ENCODE measurements at regions not wholly inside any gene's neighbourhood (a gene's known extent, or its start where the extent isn't known, plus 50 kb on each side); places are given as distances from the start of the nearest gene placed in this dataset.

- DNase-seq (ENCODE audit: low read depth) = no peak
Observed at GRCh38 chrX:155682834-155683233, 70.1 kb upstream of the TMLHE start.

GRCh38 chrX:155679715-155680114 is 67.0 kb upstream of the TMLHE start:
- DNase-seq (ENCODE audit: low read depth) = no peak

- DNase-seq (ENCODE audit: low read depth) = no peak
Observed at GRCh38 chrX:155673338-155673737, 60.6 kb upstream of the TMLHE start.

- DNase-seq (ENCODE audit: low read depth) = no peak
Observed at GRCh38 chrX:155666741-155667140, 54.0 kb upstream of the TMLHE start.
